GM23338 (cell line): ENCODE measurements at regions not wholly inside any gene's neighbourhood (a gene's known extent, or its start where the extent isn't known, plus 50 kb on each side); places are given as distances from the start of the nearest gene placed in this dataset.
"Not testable (repeated sequence)": the region's sequence is repeated elsewhere in the genome, so short reads cannot be mapped to it uniquely, and the experiment has no call there.

ENCODE experiments used
- CREB1 ChIP-seq: fragments of 250-450 bp; sonication (Bioruptor Pico); IDR thresholded peaks from 2 replicates; pipeline ENCODE4 v1.5.0; 2020; ENCODE audit warnings: low read depth, mild to moderate bottlenecking, moderate library complexity
- EZH2 ChIP-seq: fragments of 200-600 bp; sonication (generic); IDR thresholded peaks from one replicate; pipeline ENCODE4 v1.8.0; 2017; ENCODE audit warnings: antibody characterized with exemption, mild to moderate bottlenecking, low read depth; ENCODE audit not compliant: unreplicated experiment
- EZH2phosphoT487 ChIP-seq: fragments of 200-600 bp; sonication (generic); IDR thresholded peaks from one replicate; pipeline ENCODE4 v1.8.1; 2018; ENCODE audit warnings: antibody characterized with exemption; ENCODE audit not compliant: unreplicated experiment
- JUNB ChIP-seq: IDR thresholded peaks from one replicate; pipeline ENCODE4 v1.6.1; 2016; ENCODE audit warnings: antibody characterized with exemption; ENCODE audit not compliant: unreplicated experiment
- POLR2AphosphoS5 ChIP-seq: IDR thresholded peaks from 2 replicates; pipeline ENCODE4 v1.6.1; 2016; ENCODE audit warnings: antibody characterized with exemption, low read depth
- REST ChIP-seq: IDR thresholded peaks from one replicate; pipeline ENCODE4 v1.6.1; 2018; ENCODE audit warnings: antibody characterized with exemption; ENCODE audit not compliant: unreplicated experiment
- STAT1 ChIP-seq: IDR thresholded peaks from one replicate; pipeline ENCODE4 v1.6.1; 2016; ENCODE audit warnings: antibody characterized with exemption; ENCODE audit not compliant: unreplicated experiment
- ZNF114 ChIP-seq: fragments of 250-450 bp; sonication (Bioruptor Pico); IDR thresholded peaks from 2 replicates; pipeline ENCODE4 v1.5.0; 2020; ENCODE audit warnings: mild to moderate bottlenecking, moderate library complexity
- ZNF331 ChIP-seq: fragments of 250-450 bp; sonication (Bioruptor Pico); IDR thresholded peaks from 2 replicates; pipeline ENCODE4 v1.5.0; 2020; ENCODE audit warnings: low read depth, mild to moderate bottlenecking, moderate library complexity
- TF ChIP-seq, protein P1 (sequence below), 2 experiments: fragments of 200-600 bp in 1 of 2; sonication (generic) in 1 of 2; conservative IDR thresholded peaks; 2 replicates each; pipeline versions ENCODE4 v1.5.1 to v1.6.1; 2016 to 2017; ENCODE audit warnings: antibody characterized with exemption in 2 of 2, low read depth in 2 of 2, mild to moderate bottlenecking in 2 of 2, moderate library complexity in 1 of 2
- TF ChIP-seq, protein P2 (sequence below): IDR thresholded peaks from 2 replicates; pipeline ENCODE4 v1.6.1; 2016; ENCODE audit warnings: antibody characterized with exemption

DNA sequence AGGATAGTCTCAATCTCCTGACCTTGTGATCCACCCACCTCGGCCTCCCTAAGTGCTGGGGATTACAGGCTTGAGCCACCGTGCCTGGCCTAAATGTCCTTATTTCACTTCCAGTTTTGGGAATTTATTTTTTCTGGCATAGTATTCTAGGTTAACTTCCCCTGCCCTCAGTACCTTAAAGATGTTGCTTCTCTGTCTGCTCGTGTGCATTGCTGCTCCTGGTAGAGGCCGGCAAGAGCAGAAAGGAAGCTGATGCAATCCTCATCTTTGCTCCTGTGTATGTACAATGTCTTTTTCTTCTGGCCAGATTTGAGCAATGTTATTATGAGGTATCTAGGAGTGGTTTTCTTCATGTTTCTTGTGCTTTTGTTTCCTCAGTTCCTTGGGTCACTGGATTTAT, 152.9 kb upstream of the NBPF11 start:
- TF ChIP-seq, protein P1, sequence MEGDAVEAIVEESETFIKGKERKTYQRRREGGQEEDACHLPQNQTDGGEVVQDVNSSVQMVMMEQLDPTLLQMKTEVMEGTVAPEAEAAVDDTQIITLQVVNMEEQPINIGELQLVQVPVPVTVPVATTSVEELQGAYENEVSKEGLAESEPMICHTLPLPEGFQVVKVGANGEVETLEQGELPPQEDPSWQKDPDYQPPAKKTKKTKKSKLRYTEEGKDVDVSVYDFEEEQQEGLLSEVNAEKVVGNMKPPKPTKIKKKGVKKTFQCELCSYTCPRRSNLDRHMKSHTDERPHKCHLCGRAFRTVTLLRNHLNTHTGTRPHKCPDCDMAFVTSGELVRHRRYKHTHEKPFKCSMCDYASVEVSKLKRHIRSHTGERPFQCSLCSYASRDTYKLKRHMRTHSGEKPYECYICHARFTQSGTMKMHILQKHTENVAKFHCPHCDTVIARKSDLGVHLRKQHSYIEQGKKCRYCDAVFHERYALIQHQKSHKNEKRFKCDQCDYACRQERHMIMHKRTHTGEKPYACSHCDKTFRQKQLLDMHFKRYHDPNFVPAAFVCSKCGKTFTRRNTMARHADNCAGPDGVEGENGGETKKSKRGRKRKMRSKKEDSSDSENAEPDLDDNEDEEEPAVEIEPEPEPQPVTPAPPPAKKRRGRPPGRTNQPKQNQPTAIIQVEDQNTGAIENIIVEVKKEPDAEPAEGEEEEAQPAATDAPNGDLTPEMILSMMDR (conservative IDR thresholded peaks at IDR 0.05; ENCODE audit: low read depth in 2 of 2): not testable (repeated sequence)
- not testable (repeated sequence) for TF ChIP-seq EZH2phosphoT487; REST; EZH2; POLR2AphosphoS5; CREB1 (CRISPR knock-in tag); JUNB; ZNF331 (CRISPR knock-in tag); ZNF114 (CRISPR knock-in tag); STAT1
- TF ChIP-seq, protein P2, sequence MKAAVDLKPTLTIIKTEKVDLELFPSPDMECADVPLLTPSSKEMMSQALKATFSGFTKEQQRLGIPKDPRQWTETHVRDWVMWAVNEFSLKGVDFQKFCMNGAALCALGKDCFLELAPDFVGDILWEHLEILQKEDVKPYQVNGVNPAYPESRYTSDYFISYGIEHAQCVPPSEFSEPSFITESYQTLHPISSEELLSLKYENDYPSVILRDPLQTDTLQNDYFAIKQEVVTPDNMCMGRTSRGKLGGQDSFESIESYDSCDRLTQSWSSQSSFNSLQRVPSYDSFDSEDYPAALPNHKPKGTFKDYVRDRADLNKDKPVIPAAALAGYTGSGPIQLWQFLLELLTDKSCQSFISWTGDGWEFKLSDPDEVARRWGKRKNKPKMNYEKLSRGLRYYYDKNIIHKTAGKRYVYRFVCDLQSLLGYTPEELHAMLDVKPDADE: not testable (repeated sequence)
